Right lobe of liver (tissue), 4 donors: ENCODE measurements at regions not wholly inside any gene's neighbourhood (a gene's known extent, or its start where the extent isn't known, plus 50 kb on each side); places are given as distances from the start of the nearest gene placed in this dataset.

ENCODE experiments used
- POLR2A ChIP-seq: fragments of 450-650 bp; IDR thresholded peaks from one replicate; pipeline ENCODE4 v1.6.1; 2017; ENCODE audit warnings: antibody characterized with exemption, mild to moderate bottlenecking
- TF ChIP-seq, protein P1 (sequence below), 4 donors: fragments of 200-600 bp in 3 of 4; fragments of 450-650 bp in 1 of 4; IDR thresholded peaks; one replicate each; pipeline versions ENCODE4 v1.5.1 to v1.8.0; 2016 to 2022; ENCODE audit warnings: antibody characterized with exemption in 4 of 4, mild to moderate bottlenecking in 2 of 4
- donor health status: DM: no; HTN: no; CAD: no.
- donor health status: DM: no; HTN: no; CAD: no.
- donor health status: DM: no; HTN: yes; CAD: no.

DNA sequence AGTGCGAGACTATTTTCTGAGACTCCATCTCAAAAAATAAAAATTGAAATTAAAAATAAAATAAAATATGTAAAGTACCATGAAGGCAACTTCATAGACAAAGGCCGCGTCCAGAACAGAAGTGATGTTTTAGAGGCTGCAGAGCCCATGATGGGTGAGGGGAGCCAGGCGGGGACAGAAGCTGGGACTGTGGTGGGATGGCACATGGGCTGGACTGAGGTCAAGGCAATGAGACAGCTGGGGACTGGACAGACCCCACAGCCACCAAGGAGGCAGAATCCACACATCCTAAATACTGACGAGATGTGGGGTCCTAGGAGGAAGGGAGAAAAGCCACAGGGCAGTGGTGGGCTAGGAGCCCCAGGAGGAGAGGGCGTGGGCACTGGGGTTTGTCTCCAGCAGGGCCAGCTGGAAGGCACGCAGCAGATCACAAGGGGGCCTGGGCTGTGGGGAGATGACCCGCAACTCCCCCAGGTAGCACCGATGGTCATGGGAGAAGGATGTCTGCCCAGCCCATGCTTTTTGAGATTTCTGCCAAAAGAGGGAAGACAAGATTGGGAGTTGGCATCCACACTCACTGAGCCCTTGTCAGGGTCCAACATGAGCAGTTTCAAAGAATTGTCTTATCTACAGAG lies 74.3 kb downstream of the KCNF1 start:
- TF ChIP-seq, protein P1, sequence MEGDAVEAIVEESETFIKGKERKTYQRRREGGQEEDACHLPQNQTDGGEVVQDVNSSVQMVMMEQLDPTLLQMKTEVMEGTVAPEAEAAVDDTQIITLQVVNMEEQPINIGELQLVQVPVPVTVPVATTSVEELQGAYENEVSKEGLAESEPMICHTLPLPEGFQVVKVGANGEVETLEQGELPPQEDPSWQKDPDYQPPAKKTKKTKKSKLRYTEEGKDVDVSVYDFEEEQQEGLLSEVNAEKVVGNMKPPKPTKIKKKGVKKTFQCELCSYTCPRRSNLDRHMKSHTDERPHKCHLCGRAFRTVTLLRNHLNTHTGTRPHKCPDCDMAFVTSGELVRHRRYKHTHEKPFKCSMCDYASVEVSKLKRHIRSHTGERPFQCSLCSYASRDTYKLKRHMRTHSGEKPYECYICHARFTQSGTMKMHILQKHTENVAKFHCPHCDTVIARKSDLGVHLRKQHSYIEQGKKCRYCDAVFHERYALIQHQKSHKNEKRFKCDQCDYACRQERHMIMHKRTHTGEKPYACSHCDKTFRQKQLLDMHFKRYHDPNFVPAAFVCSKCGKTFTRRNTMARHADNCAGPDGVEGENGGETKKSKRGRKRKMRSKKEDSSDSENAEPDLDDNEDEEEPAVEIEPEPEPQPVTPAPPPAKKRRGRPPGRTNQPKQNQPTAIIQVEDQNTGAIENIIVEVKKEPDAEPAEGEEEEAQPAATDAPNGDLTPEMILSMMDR (IDR thresholded peaks at IDR 0.05), result no peak
- no peak for TF ChIP-seq POLR2A
